Kidney (tissue), 13 donors: ENCODE measurements at regions not wholly inside any gene's neighbourhood (a gene's known extent, or its start where the extent isn't known, plus 50 kb on each side); places are given as distances from the start of the nearest gene placed in this dataset.

Source experiments
- DNase-seq, 5 donors: peaks; one replicate each; pipeline ENCODE4 v3.0.0-alpha.2; 2013 to 2020
- FAIRE-seq: peaks from 2 replicates; lab custom pipeline; 2012; peaks lifted over from hg19 to GRCh38; lab: Jason Lieb, UNC
- H3K27ac ChIP-seq, 2 donors: one replicate each; pipeline ENCODE4 v1.7.0; 2013; ENCODE audit warnings: low read depth in 2 of 2, low read length in 2 of 2, inconsistent platforms in 1 of 2
- H3K27me3 ChIP-seq: one replicate; pipeline ENCODE4 v1.7.1; 2013; ENCODE audit warnings: low read length, inconsistent platforms; ENCODE audit not compliant: control insufficient read depth, insufficient read depth
- H3K36me3 ChIP-seq, 3 donors: one replicate each; pipeline versions ENCODE4 v1.7.0 to v1.7.1; 2013; ENCODE audit warnings: low read length in 3 of 3, control low read depth in 1 of 3, inconsistent platforms in 1 of 3; ENCODE audit not compliant: insufficient read depth in 3 of 3, control insufficient read depth in 2 of 3
- H3K4me1 ChIP-seq, 3 donors: one replicate each; pipeline versions ENCODE4 v1.7.0 to v1.7.1; 2013; ENCODE audit warnings: low read length in 3 of 3, inconsistent platforms in 1 of 3, low read depth in 1 of 3; ENCODE audit not compliant: control insufficient read depth in 2 of 3, insufficient read depth in 2 of 3
- H3K4me3 ChIP-seq, 3 donors: one replicate each; pipeline versions ENCODE4 v1.7.0 to v1.8.1; 2013; ENCODE audit warnings: low read length in 3 of 3, control low read depth in 1 of 3, inconsistent platforms in 1 of 3
- H3K9ac ChIP-seq, 3 donors: one replicate each; pipeline versions ENCODE4 v1.7.0 to v1.7.1; 2013; ENCODE audit warnings: low read length in 3 of 3, control low read depth in 1 of 3, inconsistent platforms in 1 of 3
- H3K9me3 ChIP-seq, 3 donors: one replicate each; pipeline versions ENCODE4 v1.7.0 to v1.7.1; 2013; ENCODE audit warnings: low read length in 3 of 3, control low read depth in 1 of 3, inconsistent platforms in 1 of 3; ENCODE audit not compliant: control insufficient read depth in 2 of 3, insufficient read depth in 1 of 3
- CTCF ChIP-seq: IDR thresholded peaks from 3 replicates; pipeline ENCODE4 v1.5.1; 2012; ENCODE audit warnings: mild to moderate bottlenecking, moderate library complexity, borderline replicate concordance; ENCODE audit not compliant: insufficient read depth; ENCODE audit errors: extremely low read depth
- intact Hi-C: fragments of 100-400 bp; cut with DNase I; formaldehyde crosslinking; loops from one replicate; pipeline ENCODE4 v1.11.1; 2022
- donor health status: control.
- donor health status: control.
- donor health status: control.
- donor health status: control.
- donor health status: control.
- donor health status: DM: yes; HTN: yes; CAD: no.
- donor health status: Normal renal cell carcinoma (clear cell type).

DNA sequence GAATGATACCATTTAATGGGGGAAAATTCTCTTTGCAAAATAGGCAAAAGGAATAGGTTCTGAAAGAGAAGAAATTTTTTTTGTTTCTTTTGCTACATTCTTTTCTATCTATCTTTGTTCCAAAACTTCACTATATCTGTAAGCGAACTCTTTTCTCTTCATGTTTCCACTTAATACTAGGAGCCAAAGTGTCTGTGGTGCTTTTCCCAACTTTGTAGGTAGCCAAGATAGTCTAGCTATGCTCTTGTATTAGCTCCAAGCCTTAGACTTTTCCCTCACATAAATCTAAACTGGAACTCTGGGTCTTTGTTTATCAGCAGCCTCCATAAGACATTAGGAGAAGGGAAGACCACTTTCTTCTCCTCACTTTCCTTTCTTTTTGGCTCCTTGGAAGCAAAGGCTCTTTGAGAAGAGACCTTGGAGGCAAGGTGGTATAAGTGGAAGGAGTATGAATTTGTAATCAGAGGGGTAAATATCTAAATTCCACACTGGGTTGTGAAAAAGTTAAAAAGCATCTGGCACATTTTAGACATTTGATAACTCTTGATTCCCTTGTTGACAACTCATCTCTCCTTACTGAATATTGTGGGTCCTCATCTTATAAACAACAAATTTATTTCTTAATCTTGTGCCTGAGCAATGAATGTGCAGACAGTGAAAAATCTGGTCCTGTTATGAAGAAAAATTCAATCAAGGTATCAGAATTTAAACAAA is 130.0 kb downstream of the EHF start:
- FAIRE-seq (no peak), DNase-seq (no peak)
- Histone ChIP-seq H3K27ac (no peak overlapping the region), H3K4me1 (no peaks in the 10 kb centered on the region), H3K4me3 (no peak overlapping the region), H3K9ac (no peak overlapping the region), H3K27me3 (no peaks in the 10 kb centered on the region), H3K36me3 (no peaks in the 10 kb centered on the region), H3K9me3 (no peaks in the 10 kb centered on the region)
- intact Hi-C loops = no loop called here
- TF ChIP-seq CTCF = no peak

DNA sequence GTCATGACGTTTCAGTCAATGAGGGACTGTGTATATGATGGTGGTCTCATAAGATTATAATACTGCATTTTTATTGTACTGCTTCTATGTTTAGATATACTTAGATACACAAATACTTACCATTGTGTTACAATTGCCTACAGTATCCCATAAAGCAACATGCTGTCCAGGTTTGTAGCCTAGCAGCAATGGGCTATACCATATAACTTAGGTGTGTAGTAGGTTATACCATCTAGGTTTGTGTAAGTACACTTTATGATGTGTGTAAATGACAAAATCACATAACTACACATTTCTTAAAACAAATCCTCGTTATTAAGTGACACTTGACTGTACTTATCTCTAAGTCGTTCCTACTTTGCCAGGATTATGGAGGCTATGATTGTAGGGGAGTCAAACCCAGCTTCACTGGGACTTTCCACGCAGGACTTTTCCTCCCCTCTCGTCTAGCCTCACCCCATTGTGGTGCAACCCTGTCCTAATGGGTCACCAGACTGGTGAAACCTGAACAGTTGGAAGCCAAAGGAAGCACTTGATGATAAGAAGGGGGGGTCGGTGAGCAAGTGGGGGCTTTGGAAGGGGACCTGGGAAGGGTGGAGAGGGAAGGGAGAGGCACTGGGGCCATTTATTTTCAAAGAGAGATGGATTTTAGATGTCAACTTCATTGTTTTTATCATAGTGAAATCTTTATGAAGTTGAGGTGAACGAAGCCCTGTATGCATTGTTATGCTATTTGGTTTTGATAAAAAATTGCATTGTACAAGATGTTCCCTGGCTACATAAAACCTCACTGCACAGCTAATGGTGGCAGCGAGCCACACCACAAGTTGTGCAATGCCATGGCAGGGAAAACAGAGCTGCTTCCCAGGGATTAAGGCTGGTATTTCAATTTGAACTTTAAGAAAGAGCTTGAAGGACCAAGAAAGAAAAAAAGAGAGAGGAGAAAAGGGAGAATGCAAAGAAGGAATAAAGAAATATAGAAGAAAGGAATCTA is 129.1 kb downstream of the EHF start:
- Histone ChIP-seq H3K4me3 (no peak overlapping the region), H3K9me3 (no peaks in the 10 kb centered on the region), H3K36me3 (no peaks in the 10 kb centered on the region), H3K27me3 (no peaks in the 10 kb centered on the region), H3K4me1 (no peaks in the 10 kb centered on the region), H3K9ac (no peak overlapping the region), H3K27ac (no peak overlapping the region)
- no peak for TF ChIP-seq CTCF
- intact Hi-C loops = no loop called here
- DNase-seq (no peak), FAIRE-seq (no peak)

DNA sequence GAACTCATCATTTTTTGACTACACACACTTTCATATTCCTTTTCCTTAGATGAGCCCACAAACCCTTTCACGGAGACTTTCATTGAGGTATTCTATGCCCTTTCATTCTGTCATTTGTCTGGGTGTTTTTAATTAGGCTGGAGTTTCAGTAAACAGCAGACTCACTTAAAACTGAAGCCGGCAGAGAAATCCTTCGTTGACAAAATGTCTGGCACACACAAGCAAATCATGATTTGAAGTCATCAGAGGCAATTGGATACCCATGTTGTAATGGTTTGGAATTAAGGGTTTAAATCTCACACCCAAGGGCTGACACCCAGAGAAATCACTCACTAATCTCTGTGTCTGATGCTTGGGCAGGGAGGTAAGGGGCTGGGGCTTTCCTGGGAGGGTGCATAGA is 127.1 kb downstream of the EHF start:
- FAIRE-seq (no peak), DNase-seq (no peak)
- Histone ChIP-seq H3K27me3 (no peaks in the 10 kb centered on the region), H3K4me3 (no peak overlapping the region), H3K9ac (no peak overlapping the region), H3K4me1 (no peaks in the 10 kb centered on the region), H3K27ac (no peak overlapping the region), H3K9me3 (no peaks in the 10 kb centered on the region), H3K36me3 (no peaks in the 10 kb centered on the region)
- intact Hi-C loops = no loop called here
- no peak for TF ChIP-seq CTCF
